ENCODE measurements at regions not wholly inside any gene's neighbourhood (a gene's known extent, or its start where the extent isn't known, plus 50 kb on each side); places are given as distances from the start of the nearest gene placed in this dataset.
"Not testable (repeated sequence)": the region's sequence is repeated elsewhere in the genome, so short reads cannot be mapped to it uniquely, and the experiment has no call there.

DNA sequence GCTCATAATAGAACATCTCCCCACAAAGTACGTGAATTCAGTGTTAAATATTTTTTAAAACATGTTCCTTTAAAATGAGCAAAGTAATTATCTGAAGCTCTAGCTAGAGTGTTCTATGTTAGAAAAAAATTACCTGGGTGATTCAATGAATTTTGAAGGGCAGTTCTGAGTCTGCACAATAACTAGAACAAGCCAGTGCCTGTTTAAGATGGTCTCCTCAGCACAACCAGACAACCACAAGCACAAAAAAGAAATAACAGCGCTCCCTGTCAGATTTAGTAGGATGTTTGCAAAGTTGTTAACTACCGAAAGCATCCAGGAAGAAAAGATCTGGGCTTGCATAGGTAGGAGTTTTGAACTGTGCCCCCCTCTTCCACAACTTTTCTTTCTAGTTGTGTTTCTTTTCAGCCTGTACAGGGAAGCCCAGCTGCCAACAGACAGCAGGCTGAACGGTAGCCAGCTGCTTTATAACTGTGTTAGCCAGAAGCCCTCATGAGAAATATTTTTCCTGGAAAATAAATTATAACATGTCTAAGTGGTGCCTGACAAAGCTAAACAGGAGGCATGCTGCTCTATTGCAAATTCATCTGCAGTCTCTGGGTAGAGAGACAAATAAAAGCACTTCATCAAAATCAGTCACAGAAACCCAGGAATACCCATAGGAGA, 1026.9 kb downstream of the MAT2B start:
- DNase-seq, result no peak
- ATAC-seq, result no peak
- H3K27me3 ChIP-seq, result no peaks in the 10 kb centered on the region
- no peak overlapping the region for H3K4me3 ChIP-seq
- FAIRE-seq, result no peak
- H3K27ac ChIP-seq, result no peak overlapping the region
- H3K4me1 ChIP-seq, result no peaks in the 10 kb centered on the region
- no peaks in the 10 kb centered on the region for H3K36me3 ChIP-seq
- TF ChIP-seq, protein P1, sequence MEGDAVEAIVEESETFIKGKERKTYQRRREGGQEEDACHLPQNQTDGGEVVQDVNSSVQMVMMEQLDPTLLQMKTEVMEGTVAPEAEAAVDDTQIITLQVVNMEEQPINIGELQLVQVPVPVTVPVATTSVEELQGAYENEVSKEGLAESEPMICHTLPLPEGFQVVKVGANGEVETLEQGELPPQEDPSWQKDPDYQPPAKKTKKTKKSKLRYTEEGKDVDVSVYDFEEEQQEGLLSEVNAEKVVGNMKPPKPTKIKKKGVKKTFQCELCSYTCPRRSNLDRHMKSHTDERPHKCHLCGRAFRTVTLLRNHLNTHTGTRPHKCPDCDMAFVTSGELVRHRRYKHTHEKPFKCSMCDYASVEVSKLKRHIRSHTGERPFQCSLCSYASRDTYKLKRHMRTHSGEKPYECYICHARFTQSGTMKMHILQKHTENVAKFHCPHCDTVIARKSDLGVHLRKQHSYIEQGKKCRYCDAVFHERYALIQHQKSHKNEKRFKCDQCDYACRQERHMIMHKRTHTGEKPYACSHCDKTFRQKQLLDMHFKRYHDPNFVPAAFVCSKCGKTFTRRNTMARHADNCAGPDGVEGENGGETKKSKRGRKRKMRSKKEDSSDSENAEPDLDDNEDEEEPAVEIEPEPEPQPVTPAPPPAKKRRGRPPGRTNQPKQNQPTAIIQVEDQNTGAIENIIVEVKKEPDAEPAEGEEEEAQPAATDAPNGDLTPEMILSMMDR (IDR thresholded peaks at IDR 0.05), result no peak
- 42 to 47% methylated on average over 4 of the region's 4 CpGs for WGBS, 2 donors
- H3K9me3 ChIP-seq, result no peaks in the 10 kb centered on the region
- intact Hi-C loops (cut with DNase I), result no loop called here

DNA sequence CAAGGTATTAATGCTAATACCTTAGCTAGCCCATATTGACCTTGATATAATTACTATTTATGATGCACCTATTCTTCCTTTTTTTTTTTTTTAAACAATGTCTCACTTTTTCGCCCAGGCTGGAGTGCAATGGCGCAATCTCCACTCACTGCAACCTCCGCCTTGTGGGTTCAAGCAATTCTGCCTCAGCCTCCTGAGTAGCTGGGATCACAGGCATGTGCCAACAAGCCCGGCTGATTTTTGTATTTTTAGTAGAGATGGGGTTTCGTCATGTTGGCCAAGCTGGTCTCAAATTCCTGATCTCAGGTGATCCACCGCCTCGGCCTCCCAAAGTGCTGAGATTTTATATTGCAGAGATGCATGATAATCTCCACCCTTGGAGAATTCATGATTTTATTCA, 1028.0 kb downstream of the MAT2B start:
- H3K4me1 ChIP-seq; intact Hi-C loops (cut with DNase I); ATAC-seq; FAIRE-seq; DNase-seq; H3K27me3 ChIP-seq; H3K9me3 ChIP-seq; H3K27ac ChIP-seq; H3K36me3 ChIP-seq; H3K4me3 ChIP-seq: not testable (repeated sequence)
- 77 to 84% methylated on average over 7 of the region's 7 CpGs for WGBS, 2 donors

- TF ChIP-seq, protein P1 (IDR thresholded peaks at IDR 0.05), result no peak
- H3K27me3 ChIP-seq, result no peaks in the 10 kb centered on the region
- H3K9me3 ChIP-seq, result no peaks in the 10 kb centered on the region
- DNase-seq, result no peak
- no peak for FAIRE-seq
- H3K4me1 ChIP-seq, result no peaks in the 10 kb centered on the region
- H3K4me3 ChIP-seq, result no peak overlapping the region
- ATAC-seq, result no peak
- WGBS, 2 donors, result 42 to 60% methylated on average over 2 of the region's 2 CpGs
- H3K36me3 ChIP-seq, result no peaks in the 10 kb centered on the region
- intact Hi-C loops (cut with DNase I), result no loop called here
- H3K27ac ChIP-seq, result no peak overlapping the region
Measured at GRCh38 chr5:164540174-164540573, 1034.8 kb downstream of the MAT2B start.

DNA sequence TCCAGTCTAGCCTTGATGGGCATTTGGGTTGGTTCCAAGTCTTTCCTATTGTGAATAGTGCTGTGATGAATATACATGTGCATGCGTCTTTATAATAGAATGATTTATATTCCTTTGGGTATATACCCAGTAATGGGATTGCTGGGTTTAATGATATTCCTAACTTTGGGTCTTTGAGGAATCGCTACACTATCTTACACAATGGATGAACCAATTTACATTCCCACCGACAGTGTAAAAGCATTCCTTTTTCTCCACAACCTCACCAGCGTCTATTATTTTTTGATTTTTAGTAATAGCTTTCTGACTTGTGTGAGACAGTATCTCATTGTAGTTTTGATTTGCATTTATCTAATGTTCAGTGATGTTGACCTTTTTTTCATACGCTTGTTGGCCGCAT, 1040.1 kb downstream of the MAT2B start:
- TF ChIP-seq, protein P1 (IDR thresholded peaks at IDR 0.05), result no peak
- Histone ChIP-seq H3K4me1 (no peaks in the 10 kb centered on the region), H3K27me3 (no peaks in the 10 kb centered on the region), H3K36me3 (no peaks in the 10 kb centered on the region), H3K27ac (no peak overlapping the region), H3K9me3 (no peaks in the 10 kb centered on the region), H3K4me3 (no peak overlapping the region)
- DNase-seq (no peak), FAIRE-seq (no peak), ATAC-seq (no peak)
- 75 to 83% methylated on average over 6 of the region's 6 CpGs for WGBS, 2 donors
- intact Hi-C loops (cut with DNase I), result no loop called here

DNA sequence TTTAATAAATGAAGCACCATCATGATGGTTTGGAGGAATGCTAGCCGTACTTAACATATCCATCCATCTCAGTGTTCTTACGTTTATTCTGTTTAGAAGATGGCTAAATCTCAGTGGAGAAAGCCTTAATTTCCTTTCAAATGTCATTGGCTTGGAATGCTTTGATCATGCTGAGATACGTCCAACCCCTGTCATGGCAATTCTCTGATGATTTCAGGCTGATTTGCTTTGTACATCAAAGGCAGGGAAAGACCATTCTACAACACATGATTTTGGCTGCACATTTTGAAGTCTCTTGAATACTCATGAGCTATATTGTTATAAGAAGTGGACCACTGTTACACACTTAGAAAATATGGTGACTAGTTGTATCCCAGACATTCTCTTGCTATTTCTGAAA, 1048.4 kb downstream of the MAT2B start:
- no peak for DNase-seq
- TF ChIP-seq, protein P1 (IDR thresholded peaks at IDR 0.05), result no peak
- Histone ChIP-seq H3K27ac (no peak overlapping the region), H3K9me3 (peaks cover 0 to 4% (median 0%) of the 10 kb centered on the region in 4 donors), H3K4me1 (no peaks in the 10 kb centered on the region), H3K27me3 (no peaks in the 10 kb centered on the region), H3K4me3 (no peak overlapping the region), H3K36me3 (no peaks in the 10 kb centered on the region)
- 47 to 61% methylated on average over 3 of the region's 3 CpGs for WGBS, 2 donors
- intact Hi-C loops (cut with DNase I), result no loop called here
- no peak for FAIRE-seq
- ATAC-seq, result no peak

All from pancreas (tissue), 10 donors.